NCI-H82 treated with DMSO at 0.1 percent for 48 hours (cell line): ENCODE measurements at regions not wholly inside any gene's neighbourhood (a gene's known extent, or its start where the extent isn't known, plus 50 kb on each side); places are given as distances from the start of the nearest gene placed in this dataset.
A peak's percentile ranks its signal among the peaks of the same experiment; 100 is the strongest.

Experiments
- DNase-seq: peaks from one replicate; lab custom pipeline; 2025; ENCODE audit not compliant: unreplicated experiment; lab: John Stamatoyannopoulos, UW

DNA sequence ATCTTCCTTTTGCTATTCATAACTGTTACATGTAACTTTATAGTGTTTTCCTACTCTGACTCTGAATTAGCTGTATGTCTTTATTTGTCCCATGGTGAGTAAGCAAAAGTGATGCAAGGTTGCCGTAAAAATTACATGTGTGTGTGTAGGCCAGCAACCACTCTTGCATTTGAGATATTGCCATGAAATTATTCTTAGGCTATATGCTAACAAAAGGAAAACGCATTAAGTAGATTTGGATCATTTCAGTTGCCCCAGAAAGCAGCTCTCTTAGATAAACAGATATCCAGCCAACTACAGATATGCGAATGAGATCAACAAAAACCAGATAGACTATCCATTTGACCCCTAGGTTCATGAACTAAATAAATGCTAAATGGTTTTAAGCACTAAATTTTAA, 73.6 kb downstream of the CYLC2 start:
- no peak for DNase-seq

DNA sequence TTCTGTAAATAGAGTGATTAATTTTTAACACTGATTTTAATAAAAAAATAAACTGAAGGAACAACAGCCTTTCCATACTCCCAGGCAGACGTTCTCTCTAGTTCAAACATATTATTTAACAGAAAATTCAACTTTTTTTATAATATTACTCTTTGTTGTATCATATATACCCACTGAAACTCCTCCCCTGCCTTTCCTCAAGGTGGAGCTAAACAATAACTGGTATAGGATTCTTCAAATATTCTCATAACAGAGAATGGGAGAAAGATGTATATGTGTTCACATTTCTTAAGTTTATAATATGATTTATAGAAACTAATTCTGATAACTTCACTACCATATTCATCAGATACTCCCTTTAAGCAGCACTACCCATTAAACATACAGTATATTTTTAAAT, 83.4 kb downstream of the CYLC2 start:
- DNase-seq: no peak

DNA sequence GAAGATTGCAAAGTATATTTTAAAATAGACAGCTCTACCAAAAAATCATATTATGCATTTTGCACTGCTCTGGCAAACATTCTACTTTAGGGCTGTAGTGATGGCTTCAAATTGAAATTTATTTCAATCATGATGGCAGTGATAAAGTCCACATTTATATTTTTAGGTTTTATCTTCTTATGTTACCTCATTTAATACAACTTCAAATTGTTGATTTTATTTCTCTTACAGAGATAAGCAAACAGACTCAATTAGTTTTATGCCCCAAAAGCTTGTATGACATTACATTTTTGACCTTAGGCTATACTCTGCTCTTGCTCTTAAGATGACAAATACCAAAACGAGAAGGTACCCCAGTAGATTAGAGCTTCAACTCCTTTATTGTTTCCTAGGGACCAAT, 87.4 kb downstream of the CYLC2 start:
- no peak for DNase-seq

DNA sequence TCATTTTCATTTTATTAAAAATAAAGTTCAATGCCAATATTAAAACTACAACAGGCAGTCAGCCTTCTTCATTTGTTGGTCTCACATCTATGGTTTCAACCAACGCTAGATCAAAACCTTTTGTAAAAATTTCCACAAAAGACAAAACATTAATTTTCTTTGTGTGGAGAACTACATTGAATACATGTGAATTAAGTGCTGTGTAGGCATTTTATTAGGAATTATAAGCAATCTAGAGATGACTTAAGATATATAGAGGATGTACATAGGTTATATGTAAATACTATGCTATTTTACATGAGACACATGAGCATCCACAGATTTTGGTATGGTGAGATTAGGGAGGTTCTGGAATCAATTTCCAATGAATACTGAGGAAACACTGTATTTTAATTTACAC, 94.2 kb downstream of the CYLC2 start:
- DNase-seq: no peak

DNA sequence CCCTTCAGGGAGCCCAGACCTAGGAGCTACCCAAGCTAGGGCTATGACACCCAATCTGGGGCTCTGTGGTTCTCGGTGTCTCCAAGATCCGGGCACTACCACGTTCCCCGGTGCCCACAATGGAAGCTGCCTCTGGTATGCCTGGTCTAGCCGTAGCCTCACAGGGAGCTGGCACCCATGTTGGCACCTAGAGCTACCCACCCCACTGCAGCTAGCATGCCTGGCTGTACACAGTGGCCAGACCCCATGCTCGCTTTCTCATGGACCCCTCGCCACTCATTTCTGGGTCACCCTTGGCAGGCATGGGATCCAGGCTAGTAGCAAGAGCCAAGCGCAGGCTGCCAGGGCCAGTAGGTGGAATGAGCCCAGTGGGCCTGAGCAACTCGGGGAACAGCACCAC, 109.0 kb downstream of the CYLC2 start:
- no peak for DNase-seq

DNA sequence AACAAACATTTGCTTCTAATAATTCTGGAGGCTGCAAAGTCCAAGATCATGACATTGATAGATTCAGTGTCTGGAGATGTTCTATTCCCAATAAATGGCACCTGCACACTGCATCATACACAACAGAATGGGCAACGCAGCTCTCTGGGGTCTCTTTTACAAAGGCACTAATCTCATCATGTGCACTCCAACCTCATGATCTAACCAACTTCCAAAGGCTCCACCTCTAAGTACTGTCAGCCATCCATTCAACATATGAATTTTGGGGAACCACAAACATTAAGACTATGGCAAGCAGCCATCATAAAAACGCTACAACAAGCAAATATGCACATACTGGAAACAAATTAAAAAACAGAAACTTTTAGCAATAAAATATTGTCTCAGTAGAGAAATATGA, 121.1 kb downstream of the CYLC2 start:
- no peak for DNase-seq

DNA sequence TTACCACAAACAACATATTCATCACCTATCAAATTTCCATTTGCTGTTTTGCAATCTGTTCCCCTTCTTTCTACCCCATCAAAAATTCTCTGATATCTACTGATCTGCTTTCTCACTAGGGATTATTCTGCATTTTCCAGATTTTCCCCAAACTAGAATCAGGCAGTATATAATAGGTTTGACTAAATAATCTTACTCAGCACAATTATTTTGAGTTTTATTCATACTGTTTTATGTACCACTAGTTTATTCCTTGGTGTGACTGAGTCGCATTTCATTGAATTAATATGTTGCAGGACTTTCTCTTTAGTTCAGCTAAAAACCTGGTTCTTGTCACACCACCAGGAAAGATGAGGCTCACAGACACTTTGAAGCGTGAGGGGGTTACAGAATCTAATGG, 131.4 kb downstream of the CYLC2 start:
- no peak for DNase-seq

DNA sequence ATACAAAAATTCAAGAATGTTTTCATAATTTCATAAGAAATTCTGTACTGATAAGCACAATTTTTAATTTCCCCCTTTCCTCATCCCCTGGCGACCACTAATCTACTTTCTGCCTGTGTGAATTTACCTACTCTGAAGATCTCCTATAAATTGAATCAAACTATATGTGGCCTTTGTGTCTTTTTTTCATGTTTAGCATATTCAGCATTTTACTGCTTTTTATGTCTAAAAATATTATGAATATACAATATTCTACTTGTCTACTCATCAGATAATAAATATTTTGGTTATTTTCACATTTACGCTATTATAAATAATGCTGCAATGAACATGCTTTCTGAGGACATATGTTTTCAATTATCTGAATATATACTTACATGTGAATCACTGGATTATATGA, 144.8 kb downstream of the CYLC2 start:
- no peak for DNase-seq

DNA sequence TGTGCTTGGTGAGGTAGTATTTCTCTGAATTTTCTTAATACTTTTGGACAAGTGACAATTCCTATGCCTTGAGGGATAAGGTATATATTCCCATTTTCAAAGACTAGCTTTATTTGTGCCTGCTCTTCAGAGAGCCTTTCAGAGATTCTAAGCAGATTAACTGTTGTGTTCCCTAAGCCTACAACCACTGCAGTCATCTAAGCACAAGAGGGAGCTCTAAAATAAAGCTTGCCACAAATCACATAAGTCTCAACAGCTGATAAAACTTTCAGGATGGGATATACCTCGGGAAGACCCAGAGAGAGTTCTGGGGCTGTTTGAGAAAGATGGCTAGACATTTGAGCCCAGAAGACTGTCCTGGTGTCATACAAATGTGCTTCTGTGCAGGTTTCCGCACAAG, 157.3 kb downstream of the CYLC2 start:
- peak; percentile 29 for DNase-seq

DNA sequence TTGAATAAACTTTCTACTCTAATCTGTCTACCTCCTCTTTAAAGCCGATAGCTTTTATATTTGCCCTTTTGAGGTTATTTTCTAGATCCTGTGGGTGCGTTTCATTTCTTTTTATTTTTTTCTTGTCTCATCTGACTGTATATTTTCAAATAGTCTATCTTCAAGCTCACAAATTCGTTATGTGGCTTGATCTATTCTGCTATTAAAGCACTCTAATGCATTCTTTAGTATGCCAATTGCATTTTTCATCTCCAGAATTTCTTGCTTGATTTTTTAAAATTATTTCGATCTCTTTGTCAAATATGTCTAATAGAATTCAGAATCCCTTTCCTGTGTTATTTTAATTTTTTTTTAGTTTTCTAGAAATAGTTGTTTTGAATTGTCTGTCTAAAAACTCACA, 172.4 kb downstream of the CYLC2 start:
- no peak for DNase-seq

DNA sequence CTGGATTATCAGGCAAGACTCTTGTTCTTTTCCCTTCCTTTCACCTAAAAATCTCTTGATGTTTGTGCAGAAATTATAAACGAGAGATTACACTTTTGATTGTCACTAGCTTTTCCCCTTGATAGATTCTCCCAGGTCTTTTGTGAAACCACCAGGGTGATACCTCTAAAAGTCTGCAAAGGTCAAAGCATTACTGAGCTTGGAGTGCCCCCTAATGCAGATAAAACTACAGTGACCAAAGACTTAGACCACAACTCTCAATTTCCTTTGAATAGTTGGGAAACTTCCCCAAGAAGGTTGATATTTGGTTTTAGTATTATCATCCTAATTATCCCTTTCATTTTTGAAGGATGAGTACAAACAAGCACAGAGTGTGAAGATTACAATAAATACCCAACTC, 173.1 kb downstream of the CYLC2 start:
- DNase-seq: no peak

DNA sequence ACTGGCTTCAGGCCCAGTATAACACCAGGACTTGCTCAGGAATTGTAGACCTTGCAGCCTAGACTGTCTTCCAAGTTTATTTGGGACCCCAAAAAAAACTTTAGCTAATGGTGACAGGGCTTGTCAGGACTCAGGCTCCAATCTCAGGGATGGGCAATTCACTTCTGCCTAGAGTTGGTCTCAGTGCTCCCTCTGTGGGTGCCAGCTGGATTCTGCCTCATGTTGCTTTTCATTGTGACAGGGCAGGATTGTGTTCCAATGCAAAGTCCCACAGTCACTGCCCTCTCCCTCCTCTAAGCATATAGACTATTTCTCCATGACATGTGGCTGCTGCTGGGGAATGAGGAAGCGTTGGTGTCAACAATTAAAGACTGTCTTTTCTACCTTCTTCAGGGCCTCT, 174.7 kb downstream of the CYLC2 start:
- DNase-seq: no peak

DNA sequence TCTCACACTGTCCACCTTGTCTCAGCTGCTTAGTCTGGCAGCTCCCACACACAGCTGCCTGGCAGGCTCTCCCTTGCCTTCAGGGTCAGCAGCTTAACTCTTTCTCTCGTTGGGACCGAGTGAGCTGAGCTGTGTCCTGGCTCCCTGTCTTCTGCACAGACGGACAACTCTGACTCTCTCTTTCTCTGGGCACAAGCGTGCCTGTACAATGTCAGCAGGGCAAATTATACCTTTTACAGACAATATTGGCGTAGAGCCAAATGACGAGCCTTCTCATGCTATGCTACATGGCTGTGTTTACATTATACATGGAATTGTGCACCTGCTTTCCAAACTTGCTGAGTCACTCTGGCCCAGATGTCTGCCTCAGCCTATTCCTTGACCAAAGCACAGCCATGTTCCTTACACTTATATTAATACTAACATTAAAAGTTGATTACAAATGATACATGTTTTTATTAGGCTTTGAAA, 188.6 kb downstream of the CYLC2 start:
- DNase-seq: no peak

DNA sequence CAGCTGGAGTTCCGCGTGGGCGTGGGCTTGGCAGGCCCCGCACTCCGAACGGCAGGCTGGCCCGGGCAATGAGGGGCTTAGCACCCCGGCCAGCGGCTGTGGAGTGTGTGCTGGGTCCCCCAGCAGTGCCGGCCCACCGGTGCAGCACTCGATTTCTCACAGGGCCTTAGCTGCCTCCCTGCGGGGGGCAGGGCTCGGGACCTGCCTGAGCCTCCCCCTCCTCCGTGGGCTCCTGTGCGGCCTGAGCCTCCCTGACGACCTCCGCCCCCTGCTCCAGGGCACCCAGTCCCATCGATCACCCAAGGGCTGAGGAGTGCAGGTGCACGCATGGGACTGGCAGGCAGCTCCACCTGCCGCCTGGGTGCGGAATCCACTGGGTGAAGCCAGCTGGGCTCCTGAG, 191.8 kb downstream of the CYLC2 start:
- no peak for DNase-seq

DNA sequence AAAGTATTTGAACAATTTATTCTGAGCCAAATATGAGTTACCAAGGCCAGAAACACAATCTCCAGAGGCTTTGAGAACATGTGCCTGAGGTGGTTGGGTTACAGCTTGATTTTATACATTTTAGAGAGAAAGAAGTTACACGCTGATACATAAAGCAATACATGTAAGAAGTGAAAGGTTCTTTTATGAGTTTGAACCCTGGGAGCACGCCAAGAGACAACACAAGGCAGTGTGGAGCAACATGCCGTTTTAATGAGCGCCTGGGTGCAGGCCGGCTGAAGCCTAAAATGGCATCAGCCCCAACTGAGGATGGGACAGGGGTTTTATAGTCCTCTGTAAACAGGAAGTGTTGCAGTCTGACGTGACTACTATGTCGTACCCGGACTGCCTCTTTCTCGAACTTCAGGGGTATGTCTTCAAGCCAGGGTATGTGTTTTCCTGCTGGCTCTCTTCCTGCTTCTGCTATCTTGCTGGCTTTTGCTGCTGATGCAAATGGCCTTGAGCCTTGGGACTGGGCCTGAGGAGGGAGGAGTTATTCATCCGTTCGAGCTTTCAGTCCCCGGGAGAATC, 193.7 kb downstream of the CYLC2 start:
- no peak for DNase-seq

DNA sequence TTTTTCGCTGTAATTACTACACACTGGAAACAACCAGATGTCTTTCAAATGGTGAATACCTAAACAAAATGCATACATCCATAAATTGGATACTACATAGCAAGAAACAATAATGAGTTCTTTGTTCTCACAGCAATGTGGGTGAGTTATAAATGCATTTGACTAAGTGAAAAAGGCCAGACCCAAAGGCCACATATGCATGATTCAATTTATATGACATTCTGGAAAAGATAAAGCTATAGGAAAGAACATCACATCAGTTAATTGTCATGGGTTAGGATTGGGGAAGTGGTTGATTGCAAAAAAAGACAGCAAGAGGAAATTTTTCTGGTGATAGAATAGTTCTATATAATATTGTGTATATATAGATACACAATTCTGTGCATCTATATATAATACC, 198.9 kb downstream of the CYLC2 start:
- no peak for DNase-seq

DNA sequence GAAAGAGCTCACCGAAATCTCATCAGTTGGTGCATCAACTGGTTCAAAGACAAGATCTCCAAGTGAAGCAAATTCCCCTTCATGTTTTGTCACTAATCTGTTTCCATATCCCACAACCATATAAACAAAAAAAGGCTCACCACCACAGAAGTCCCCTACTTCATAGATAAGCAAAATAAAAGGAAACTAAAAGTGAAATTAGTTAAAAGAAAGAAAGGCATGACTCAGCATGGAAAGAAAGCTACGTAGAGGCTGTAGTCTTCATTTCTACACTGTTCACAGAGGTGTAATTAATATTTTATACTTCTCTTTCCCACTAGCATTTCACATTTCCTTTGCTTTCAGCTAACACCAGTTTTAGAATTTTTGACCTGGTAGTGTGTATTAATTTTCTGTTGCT, 208.0 kb downstream of the CYLC2 start:
- DNase-seq: no peak

DNA sequence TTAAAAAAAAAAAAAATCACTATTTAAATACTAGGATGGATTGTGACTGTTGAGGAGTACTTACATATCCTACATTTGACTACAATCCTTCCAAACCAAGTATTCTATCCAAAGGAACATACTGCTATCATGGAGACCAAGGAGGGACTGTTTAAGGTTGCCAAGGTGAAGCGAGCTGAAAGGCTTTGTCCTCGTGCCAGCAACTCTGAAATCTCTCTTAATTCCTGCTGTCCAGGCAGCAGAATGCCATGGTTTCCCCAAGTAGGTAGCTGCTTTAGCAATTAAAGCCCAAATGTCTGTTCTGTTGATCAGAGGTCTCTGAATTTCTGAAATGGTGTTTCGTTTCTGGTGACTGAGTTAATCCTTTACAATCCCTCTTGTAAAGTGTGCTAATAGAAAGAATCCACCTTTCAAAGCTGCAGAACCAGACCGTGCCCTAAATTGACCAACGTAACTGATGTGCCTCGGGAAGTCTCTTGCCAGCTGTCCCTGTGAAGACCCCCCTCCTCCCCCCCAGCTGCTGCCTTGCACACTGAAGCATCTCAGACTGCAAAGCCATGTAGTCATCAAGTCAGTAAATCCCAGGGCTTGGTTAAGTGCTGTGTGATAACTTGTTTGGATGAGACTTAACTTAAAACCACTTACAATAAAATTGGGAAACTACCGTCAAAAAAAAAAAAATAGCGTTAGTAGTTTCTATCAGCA, 210.9 kb downstream of the CYLC2 start:
- peak; percentile 83 for DNase-seq

DNA sequence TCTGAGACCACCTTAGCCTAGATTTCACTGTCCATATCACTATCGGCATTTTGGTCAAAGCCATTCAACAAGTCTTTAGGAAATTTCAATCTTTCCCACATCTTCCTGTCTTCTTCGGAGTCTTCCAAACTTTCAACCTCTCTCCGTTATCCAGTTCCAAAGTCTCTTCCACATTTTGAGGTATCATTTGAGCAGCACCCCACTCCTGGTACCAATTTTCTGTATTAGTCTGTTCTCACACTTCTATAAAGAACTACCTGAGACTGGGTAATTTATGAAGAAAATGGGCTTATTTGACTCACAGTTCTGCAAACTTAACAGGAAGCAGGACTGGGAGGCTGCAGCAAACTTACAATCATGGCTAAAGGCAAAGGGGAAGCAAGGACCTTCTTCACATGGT, 215.5 kb downstream of the CYLC2 start:
- no peak for DNase-seq

DNA sequence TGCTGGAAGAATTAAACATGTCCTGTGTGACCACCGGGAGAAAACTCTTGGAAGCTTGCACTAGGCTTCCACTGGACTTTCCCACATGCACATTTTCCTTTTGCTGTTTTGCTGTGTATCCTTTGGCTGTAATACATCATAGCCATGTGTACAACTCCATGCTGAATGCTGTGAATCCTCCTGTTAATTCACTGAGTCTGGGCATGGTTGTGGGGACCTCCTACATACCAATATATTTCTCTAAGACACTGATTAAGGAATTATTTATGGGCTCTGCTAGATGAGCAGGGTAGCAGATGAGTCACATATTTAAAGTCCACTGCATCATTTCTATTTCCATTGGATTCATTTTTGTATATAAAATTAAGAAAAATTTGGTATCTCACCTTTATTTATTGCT, 220.1 kb downstream of the CYLC2 start:
- no peak for DNase-seq

DNA sequence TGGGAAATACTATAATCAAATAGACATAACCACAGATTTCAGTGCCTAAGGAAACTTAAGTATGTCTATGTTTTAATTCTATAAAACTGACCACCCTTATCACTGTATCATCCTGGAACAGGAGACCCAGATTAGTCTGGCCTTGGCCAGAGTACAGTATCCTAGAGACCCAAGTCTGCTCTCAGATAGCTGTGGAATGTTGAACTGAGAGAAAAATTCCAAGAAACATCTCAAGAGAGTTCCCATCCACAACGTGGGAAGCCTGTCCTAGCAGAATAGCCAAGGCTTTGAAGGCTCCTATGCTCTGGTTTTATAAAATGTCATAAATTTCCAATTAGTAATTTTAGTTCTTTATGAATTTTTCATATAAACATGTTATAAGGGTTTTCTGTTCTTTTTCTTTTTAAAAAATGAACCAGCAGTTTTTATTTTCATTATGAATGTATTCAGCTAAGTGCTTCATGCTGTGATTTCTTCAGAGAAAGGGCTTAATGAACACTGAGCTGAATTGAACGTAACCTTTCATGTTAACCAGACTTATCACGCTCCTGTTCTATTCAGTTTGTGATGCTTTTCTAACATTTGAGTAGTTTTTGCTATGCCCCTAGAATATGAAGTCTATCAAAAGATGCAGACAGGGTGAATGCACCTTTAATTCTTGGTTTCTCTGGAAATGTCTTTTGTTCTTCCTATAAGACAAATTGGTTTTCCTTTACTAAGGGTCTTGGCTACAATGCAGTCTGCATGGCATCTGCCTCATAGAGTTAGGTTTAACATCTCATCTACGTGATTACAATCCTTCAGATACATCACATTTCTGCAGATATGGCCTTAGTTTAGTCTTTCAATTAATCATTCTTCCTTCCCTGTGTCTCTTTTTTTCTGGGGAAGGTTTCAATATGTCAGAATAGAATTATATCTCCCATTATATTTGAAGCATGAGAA, 230.8 kb downstream of the CYLC2 start:
- DNase-seq: no peak

DNA sequence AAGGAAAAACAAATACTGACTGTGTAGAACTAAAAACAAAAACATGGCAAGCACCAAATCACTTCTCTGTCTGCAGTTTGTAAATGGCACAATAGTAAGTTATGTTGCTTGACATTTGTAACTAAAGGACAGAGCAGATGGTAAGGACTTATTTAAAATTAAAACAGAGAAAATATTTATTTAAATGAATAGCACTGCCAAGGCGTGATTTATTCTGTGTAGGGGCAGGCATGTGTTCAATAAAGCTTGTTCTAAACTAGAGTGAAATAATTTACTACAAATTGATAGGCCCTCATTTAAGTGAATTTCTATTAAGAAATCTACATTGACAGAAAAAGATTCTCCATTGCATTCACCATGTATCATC, 231.5 kb downstream of the CYLC2 start:
- no peak for DNase-seq
